Stomach (tissue), 4 donors: ENCODE measurements at regions not wholly inside any gene's neighbourhood (a gene's known extent, or its start where the extent isn't known, plus 50 kb on each side); places are given as distances from the start of the nearest gene placed in this dataset.

Experiments
- POLR2A ChIP-seq, 4 donors: fragments of 450-650 bp; IDR thresholded peaks; one replicate each; pipeline ENCODE4 v1.6.1; 2016; ENCODE audit warnings: antibody characterized with exemption in 4 of 4, control low read depth in 2 of 4, mild to moderate bottlenecking in 1 of 4, moderate library complexity in 1 of 4
- TF ChIP-seq, protein P1 (sequence below), 7 experiments: fragments of 450-650 bp in 4 of 7; fragments of 200-600 bp in 3 of 7; sonication (generic) in 3 of 7; IDR thresholded peaks; one replicate each; pipeline ENCODE4 v1.5.1; 2016 to 2019; ENCODE audit warnings: antibody characterized with exemption in 7 of 7, control low read depth in 2 of 7, mild to moderate bottlenecking in 1 of 7

DNA sequence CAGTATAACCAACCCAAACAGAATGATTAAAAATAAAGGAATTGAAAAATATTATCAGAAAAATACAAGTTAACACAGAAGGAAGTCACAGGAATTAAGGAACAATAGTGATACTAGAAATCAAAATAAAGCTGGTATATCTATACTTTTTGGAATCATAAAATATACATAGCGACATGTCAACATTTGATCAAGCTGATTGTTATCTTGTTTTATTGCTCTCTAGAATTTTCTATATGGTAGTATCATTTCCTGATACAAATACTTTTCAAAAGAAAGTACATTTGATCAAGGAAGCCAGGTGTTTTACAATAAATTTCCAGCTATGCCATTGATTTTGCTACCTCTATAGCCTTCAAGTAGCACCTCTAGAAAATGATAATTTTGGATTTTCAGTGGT, 489.5 kb upstream of the PKN2 start:
- no peak for TF ChIP-seq POLR2A (IDR thresholded peaks at IDR 0.05)
- TF ChIP-seq, protein P1, sequence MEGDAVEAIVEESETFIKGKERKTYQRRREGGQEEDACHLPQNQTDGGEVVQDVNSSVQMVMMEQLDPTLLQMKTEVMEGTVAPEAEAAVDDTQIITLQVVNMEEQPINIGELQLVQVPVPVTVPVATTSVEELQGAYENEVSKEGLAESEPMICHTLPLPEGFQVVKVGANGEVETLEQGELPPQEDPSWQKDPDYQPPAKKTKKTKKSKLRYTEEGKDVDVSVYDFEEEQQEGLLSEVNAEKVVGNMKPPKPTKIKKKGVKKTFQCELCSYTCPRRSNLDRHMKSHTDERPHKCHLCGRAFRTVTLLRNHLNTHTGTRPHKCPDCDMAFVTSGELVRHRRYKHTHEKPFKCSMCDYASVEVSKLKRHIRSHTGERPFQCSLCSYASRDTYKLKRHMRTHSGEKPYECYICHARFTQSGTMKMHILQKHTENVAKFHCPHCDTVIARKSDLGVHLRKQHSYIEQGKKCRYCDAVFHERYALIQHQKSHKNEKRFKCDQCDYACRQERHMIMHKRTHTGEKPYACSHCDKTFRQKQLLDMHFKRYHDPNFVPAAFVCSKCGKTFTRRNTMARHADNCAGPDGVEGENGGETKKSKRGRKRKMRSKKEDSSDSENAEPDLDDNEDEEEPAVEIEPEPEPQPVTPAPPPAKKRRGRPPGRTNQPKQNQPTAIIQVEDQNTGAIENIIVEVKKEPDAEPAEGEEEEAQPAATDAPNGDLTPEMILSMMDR (IDR thresholded peaks at IDR 0.05): no peak
